ENCODE measurements at regions not wholly inside any gene's neighbourhood (a gene's known extent, or its start where the extent isn't known, plus 50 kb on each side); places are given as distances from the start of the nearest gene placed in this dataset.

GRCh38 chr3:178097576-178097975 lies 438.7 kb upstream of the KCNMB2 start:
- DNase-seq (ENCODE audit: low read depth): peak; percentile 98
- no peak overlapping the region for H3K4me3 ChIP-seq (ENCODE audit: low read depth, low read length)
- no peak for TF ChIP-seq CTCF (IDR thresholded peaks at IDR 0.05; ENCODE audit: insufficient read depth, low read depth, low read length)

- no peak overlapping the region for H3K4me3 ChIP-seq (ENCODE audit: low read depth, low read length)
- TF ChIP-seq CTCF (IDR thresholded peaks at IDR 0.05; ENCODE audit: insufficient read depth, low read depth, low read length): no peak
Measured at GRCh38 chr3:178099274-178099673, 437.0 kb upstream of the KCNMB2 start.

GRCh38 chr3:178099862-178100261 lies 436.4 kb upstream of the KCNMB2 start:
- TF ChIP-seq CTCF (IDR thresholded peaks at IDR 0.05; ENCODE audit: insufficient read depth, low read depth, low read length): no peak
- no peak overlapping the region for H3K4me3 ChIP-seq (ENCODE audit: low read depth, low read length)
- DNase-seq (ENCODE audit: low read depth): no peak

More at GRCh38 chr3:178099274-178099673, 437.0 kb upstream of the KCNMB2 start:
- DNase-seq (ENCODE audit: low read depth): no peak

- no peak for DNase-seq (ENCODE audit: low read depth)
- no peak for TF ChIP-seq CTCF (IDR thresholded peaks at IDR 0.05; ENCODE audit: insufficient read depth, low read depth, low read length)
- no peak overlapping the region for H3K4me3 ChIP-seq (ENCODE audit: low read depth, low read length)
Measured at GRCh38 chr3:178100908-178101307, 435.3 kb upstream of the KCNMB2 start.

GRCh38 chr3:178103140-178103539 lies 433.1 kb upstream of the KCNMB2 start:
- no peak for TF ChIP-seq CTCF (IDR thresholded peaks at IDR 0.05; ENCODE audit: insufficient read depth, low read depth, low read length)
- no peak overlapping the region for H3K4me3 ChIP-seq (ENCODE audit: low read depth, low read length)
- peak; percentile 27 for DNase-seq (ENCODE audit: low read depth)

- DNase-seq (ENCODE audit: low read depth): no peak
- no peak for TF ChIP-seq CTCF (IDR thresholded peaks at IDR 0.05; ENCODE audit: insufficient read depth, low read depth, low read length)
- H3K4me3 ChIP-seq (ENCODE audit: low read depth, low read length): no peak overlapping the region
Measured at GRCh38 chr3:178107804-178108203, 428.4 kb upstream of the KCNMB2 start.

- H3K4me3 ChIP-seq (ENCODE audit: low read depth, low read length): no peak overlapping the region
- peak; percentile 40 for DNase-seq (ENCODE audit: low read depth)
- no peak for TF ChIP-seq CTCF (IDR thresholded peaks at IDR 0.05; ENCODE audit: insufficient read depth, low read depth, low read length)
Measured at GRCh38 chr3:178109691-178110090, 426.5 kb upstream of the KCNMB2 start.
